Spleen (tissue), 11 donors: ENCODE measurements at regions not wholly inside any gene's neighbourhood (a gene's known extent, or its start where the extent isn't known, plus 50 kb on each side); places are given as distances from the start of the nearest gene placed in this dataset.

Source experiments
- DNase-seq: peaks from one replicate; pipeline ENCODE4 v3.0.0-alpha.2; 2020
- H3K27ac ChIP-seq, 8 donors: fragments of 200-600 bp; sonication (generic) in 7 of 8; 1 replicate in 4 of 8; 2 replicates in 4 of 8; pipeline versions ENCODE4 v1.5.0 to v1.8.0; 2016 to 2021; ENCODE audit warnings: inconsistent platforms in 4 of 8, mild to moderate bottlenecking in 4 of 8, moderate library complexity in 1 of 8
- H3K27me3 ChIP-seq, 7 donors: fragments of 200-600 bp; sonication (generic) in 6 of 7; replicated peaks in 1 of 7; 1 replicate in 4 of 7; 2 replicates in 3 of 7; pipeline versions ENCODE4 v1.5.0 to v1.8.0; 2016 to 2021; ENCODE audit warnings: inconsistent platforms in 3 of 7, mild to moderate bottlenecking in 1 of 7
- H3K36me3 ChIP-seq, 6 donors: fragments of 200-600 bp; sonication (generic) in 5 of 6; 1 replicate in 4 of 6; 2 replicates in 2 of 6; pipeline versions ENCODE4 v1.5.0 to v1.8.0; 2016 to 2021; ENCODE audit warnings: inconsistent platforms in 2 of 6
- H3K4me1 ChIP-seq, 6 donors: fragments of 200-600 bp; sonication (generic) in 5 of 6; 1 replicate in 3 of 6; 2 replicates in 3 of 6; pipeline versions ENCODE4 v1.5.0 to v1.8.0; 2016 to 2021; ENCODE audit warnings: inconsistent platforms in 3 of 6
- H3K4me3 ChIP-seq, 8 donors: fragments of 200-600 bp; sonication (generic) in 7 of 8; 1 replicate in 4 of 8; 2 replicates in 4 of 8; pipeline versions ENCODE4 v1.5.0 to v1.8.0; 2016 to 2021; ENCODE audit warnings: inconsistent platforms in 4 of 8, mild to moderate bottlenecking in 4 of 8, moderate library complexity in 2 of 8
- H3K9me3 ChIP-seq, 8 donors: fragments of 200-600 bp; sonication (generic) in 7 of 8; 1 replicate in 4 of 8; 2 replicates in 4 of 8; pipeline versions ENCODE4 v1.5.0 to v1.8.0; 2016 to 2021; ENCODE audit warnings: inconsistent platforms in 4 of 8
- CTCF ChIP-seq, 11 experiments: fragments of 200-600 bp in 7 of 11; fragments of 450-650 bp in 4 of 11; sonication (generic) in 4 of 11; IDR thresholded peaks in 8 of 11; conservative IDR thresholded peaks in 3 of 11; 1 replicate in 7 of 11; 2 replicates in 4 of 11; pipeline versions ENCODE4 v1.4.0 to v1.8.0; 2016 to 2021; ENCODE audit warnings: antibody characterized with exemption in 11 of 11, inconsistent platforms in 4 of 11, mild to moderate bottlenecking in 1 of 11
- POLR2A ChIP-seq, 3 donors: fragments of 450-650 bp; IDR thresholded peaks; one replicate each; pipeline ENCODE4 v1.5.1; 2017; ENCODE audit warnings: antibody characterized with exemption in 3 of 3, mild to moderate bottlenecking in 1 of 3
- POLR2AphosphoS5 ChIP-seq, 3 donors: sonication (generic); formaldehyde crosslinking; IDR thresholded peaks; one replicate each; pipeline ENCODE4 v1.5.1; 2017; ENCODE audit warnings: antibody characterized with exemption in 3 of 3
- WGBS, 5 donors: extraction: QIAGEN DNeasy Blood & Tissue Kit in 3 of 5; methylation state at CpG; one replicate each; pipeline versions ENCODE4 v1.1.5 to v1.1.7; 2013 to 2018; 5-methylcytosine and 5-hydroxymethylcytosine counted together
- intact Hi-C: fragments of 100-400 bp; cut with DNase I; formaldehyde crosslinking; loops from one replicate; pipeline ENCODE4 v1.15.0; 2023; ENCODE audit warnings: low total_unique reads
- donor health status: healthy with polysubstance abuse.
- donor health status: DM: no; HTN: no; CAD: no; lungs with moderate emphysema.
- donor health status: DM: no; HTN: no; CAD: no.
- donor health status: Bipolar disorder and iron deficiency.
- donor health status: healthy.
- donor health status: DM: no; HTN: no; CAD: no.
- donor health status: DM: yes; HTN: yes; CAD: no.

GRCh38 chr6:164007881-164008280, 593.4 kb downstream of the QKI start:
- WGBS, 5 donors = 72 to 84% (median 80%) methylated on average over 7 of the region's 7 CpGs
- H3K4me3 ChIP-seq = no peak overlapping the region
- H3K27ac ChIP-seq = no peak overlapping the region
- H3K36me3 ChIP-seq = no peaks in the 10 kb centered on the region
- no peaks in the 10 kb centered on the region for H3K4me1 ChIP-seq
- no peak for TF ChIP-seq POLR2A (IDR thresholded peaks at IDR 0.05)
- TF ChIP-seq POLR2AphosphoS5 (IDR thresholded peaks at IDR 0.05) = no peak
- no peak for TF ChIP-seq CTCF (IDR thresholded peaks at IDR 0.05 in 8 of 11, conservative IDR thresholded peaks at IDR 0.05 in 3 of 11)
- no peak for DNase-seq
- no peaks in the 10 kb centered on the region for H3K27me3 ChIP-seq
- no peaks in the 10 kb centered on the region for H3K9me3 ChIP-seq
- intact Hi-C loops = no loop called here

- intact Hi-C loops = no loop called here
- WGBS, 5 donors = 89 to 95% (median 90%) methylated on average over 6 of the region's 6 CpGs
- Histone ChIP-seq H3K36me3 (no peaks in the 10 kb centered on the region), H3K9me3 (no peaks in the 10 kb centered on the region), H3K27me3 (no peaks in the 10 kb centered on the region), H3K4me3 (no peak overlapping the region), H3K4me1 (no peaks in the 10 kb centered on the region), H3K27ac (no peak overlapping the region)
- TF ChIP-seq POLR2A (IDR thresholded peaks at IDR 0.05) = no peak
- no peak for TF ChIP-seq POLR2AphosphoS5 (IDR thresholded peaks at IDR 0.05)
- no peak for TF ChIP-seq CTCF (IDR thresholded peaks at IDR 0.05 in 8 of 11, conservative IDR thresholded peaks at IDR 0.05 in 3 of 11)
- DNase-seq = no peak
Measured at GRCh38 chr6:164006459-164006858, 591.9 kb downstream of the QKI start.

- no peak for DNase-seq
- intact Hi-C loops = no loop called here
- 47 to 53% (median 48%) methylated on average over 4 of the region's 4 CpGs for WGBS, 5 donors
- Histone ChIP-seq H3K36me3 (no peaks in the 10 kb centered on the region), H3K4me3 (no peak overlapping the region), H3K27ac (no peak overlapping the region), H3K9me3 (no peaks in the 10 kb centered on the region), H3K4me1 (no peaks in the 10 kb centered on the region), H3K27me3 (no peaks in the 10 kb centered on the region)
- TF ChIP-seq POLR2AphosphoS5 (IDR thresholded peaks at IDR 0.05) (no peak), CTCF (IDR thresholded peaks at IDR 0.05 in 8 of 11, conservative IDR thresholded peaks at IDR 0.05 in 3 of 11) (no peak), POLR2A (IDR thresholded peaks at IDR 0.05) (no peak)
Measured at GRCh38 chr6:164005004-164005711, 590.6 kb downstream of the QKI start.

GRCh38 chr6:164000276-164000675, 585.8 kb downstream of the QKI start:
- Histone ChIP-seq H3K9me3 (no peaks in the 10 kb centered on the region), H3K36me3 (no peaks in the 10 kb centered on the region), H3K27me3 (no peaks in the 10 kb centered on the region), H3K4me3 (no peak overlapping the region), H3K27ac (no peak overlapping the region), H3K4me1 (no peaks in the 10 kb centered on the region)
- no peak for TF ChIP-seq POLR2AphosphoS5 (IDR thresholded peaks at IDR 0.05)
- no peak for DNase-seq
- WGBS, 5 donors = 91 to 98% (median 95%) methylated on average over 4 of the region's 4 CpGs
- intact Hi-C loops = no loop called here
